Mesenchymal stem cell (in vitro differentiated cells and primary cell): ENCODE measurements at regions not wholly inside any gene's neighbourhood (a gene's known extent, or its start where the extent isn't known, plus 50 kb on each side); places are given as distances from the start of the nearest gene placed in this dataset.

Experiments used
- DNase-seq: peaks from one replicate; pipeline ENCODE4 v3.0.0-alpha.2; 2013
- H2AFZ ChIP-seq: one replicate; pipeline ENCODE4 v1.6.1; 2013; ENCODE audit warnings: low read depth, mild to moderate bottlenecking, control low read depth, inconsistent platforms, low read length, moderate library complexity
- H2AK5ac ChIP-seq: 2 replicates; pipeline ENCODE4 v1.6.1; 2013; ENCODE audit warnings: low read length, moderate library complexity, mild to moderate bottlenecking, inconsistent platforms; ENCODE audit not compliant: severe bottlenecking
- H2BK120ac ChIP-seq: one replicate; pipeline ENCODE4 v1.6.1; 2013; ENCODE audit warnings: low read depth, mild to moderate bottlenecking, inconsistent platforms, low read length, moderate library complexity
- H2BK12ac ChIP-seq, 2 experiments: one replicate each; pipeline ENCODE4 v1.6.1; 2013; ENCODE audit warnings: inconsistent platforms in 2 of 2, low read length in 2 of 2, mild to moderate bottlenecking in 2 of 2, moderate library complexity in 2 of 2, control low read depth in 1 of 2
- H2BK15ac ChIP-seq: one replicate; pipeline ENCODE4 v1.6.1; 2013; ENCODE audit warnings: mild to moderate bottlenecking, low read depth, inconsistent platforms; ENCODE audit not compliant: poor library complexity, severe bottlenecking
- H2BK5ac ChIP-seq: 2 replicates; pipeline ENCODE4 v1.6.1; 2013; ENCODE audit warnings: low read depth, mild to moderate bottlenecking, low read length, control low read depth, inconsistent platforms; ENCODE audit not compliant: poor library complexity, severe bottlenecking
- H3K14ac ChIP-seq, 2 experiments: one replicate each; pipeline ENCODE4 v1.6.1; 2013; ENCODE audit warnings: inconsistent platforms in 2 of 2, low read length in 2 of 2, control low read depth in 1 of 2, mild to moderate bottlenecking in 1 of 2, moderate library complexity in 1 of 2
- H3K18ac ChIP-seq, 2 experiments: one replicate each; pipeline ENCODE4 v1.6.1; 2013; ENCODE audit warnings: inconsistent platforms in 2 of 2, low read length in 2 of 2, control low read depth in 1 of 2, low read depth in 1 of 2, mild to moderate bottlenecking in 1 of 2
- H3K23ac ChIP-seq, 2 experiments: one replicate each; pipeline ENCODE4 v1.6.1; 2013; ENCODE audit warnings: inconsistent platforms in 2 of 2, low read length in 2 of 2, mild to moderate bottlenecking in 2 of 2, moderate library complexity in 2 of 2, control low read depth in 1 of 2
- H3K27ac ChIP-seq: 2 replicates; pipeline ENCODE4 v1.5.1; 2013; ENCODE audit warnings: mild to moderate bottlenecking, moderate library complexity, low read length, control low read depth, inconsistent platforms; ENCODE audit not compliant: poor library complexity, severe bottlenecking
- H3K27me3 ChIP-seq, 2 experiments: 2 replicates each; pipeline versions ENCODE4 v1.6.1 to v1.7.0; 2013; ENCODE audit warnings: low read length in 2 of 2, mild to moderate bottlenecking in 2 of 2, moderate library complexity in 2 of 2, control low read depth in 1 of 2, inconsistent platforms in 1 of 2; ENCODE audit not compliant: control insufficient read depth in 1 of 2, insufficient read depth in 1 of 2
- H3K36me3 ChIP-seq, 2 experiments: 2 replicates each; pipeline versions ENCODE4 v1.6.1 to v1.7.0; 2013; ENCODE audit warnings: low read length in 2 of 2, control low read depth in 1 of 2, inconsistent platforms in 1 of 2, low read depth in 1 of 2, mild to moderate bottlenecking in 1 of 2; ENCODE audit not compliant: insufficient read depth in 2 of 2, control insufficient read depth in 1 of 2
- H3K4ac ChIP-seq, 2 experiments: one replicate each; pipeline ENCODE4 v1.6.1; 2013; ENCODE audit warnings: inconsistent platforms in 2 of 2, low read length in 2 of 2, mild to moderate bottlenecking in 2 of 2, moderate library complexity in 2 of 2, control low read depth in 1 of 2, low read depth in 1 of 2
- H3K4me1 ChIP-seq: 2 replicates; pipeline ENCODE4 v1.6.1; 2013; ENCODE audit warnings: low read depth, low read length, control low read depth; ENCODE audit not compliant: control insufficient read depth, insufficient read depth
- H3K4me2 ChIP-seq: 2 replicates; pipeline ENCODE4 v1.6.1; 2013; ENCODE audit warnings: low read length, mild to moderate bottlenecking, inconsistent platforms; ENCODE audit not compliant: poor library complexity, severe bottlenecking
- H3K4me3 ChIP-seq, 2 experiments: 2 replicates each; pipeline versions ENCODE4 v1.5.1 to v1.7.0; 2013; ENCODE audit warnings: low read length in 2 of 2, mild to moderate bottlenecking in 2 of 2, control low read depth in 1 of 2, low read depth in 1 of 2; ENCODE audit not compliant: insufficient read depth in 1 of 2
- H3K79me1 ChIP-seq: replicated peaks from 2 replicates; pipeline ENCODE4 v1.6.1; 2013; ENCODE audit warnings: mild to moderate bottlenecking, control low read depth, low read length, inconsistent platforms; ENCODE audit not compliant: poor library complexity, severe bottlenecking
- H3K9ac ChIP-seq: 2 replicates; pipeline ENCODE4 v1.7.0; 2013; ENCODE audit warnings: mild to moderate bottlenecking, low read length, moderate library complexity
- H3K9me3 ChIP-seq: 2 replicates; pipeline ENCODE4 v1.7.0; 2013; ENCODE audit warnings: mild to moderate bottlenecking, low read length; ENCODE audit not compliant: control insufficient read depth
- H4K8ac ChIP-seq: one replicate; pipeline ENCODE4 v1.6.1; 2013; ENCODE audit warnings: inconsistent platforms, mild to moderate bottlenecking, low read length, moderate library complexity
- H4K91ac ChIP-seq: one replicate; pipeline ENCODE4 v1.6.1; 2013; ENCODE audit warnings: mild to moderate bottlenecking, low read length, inconsistent platforms
- WGBS: methylation state at CpG from one replicate; pipeline ENCODE4 v1.1.7; 2013; ENCODE audit warnings: mixed read lengths; 5-methylcytosine and 5-hydroxymethylcytosine counted together

DNA sequence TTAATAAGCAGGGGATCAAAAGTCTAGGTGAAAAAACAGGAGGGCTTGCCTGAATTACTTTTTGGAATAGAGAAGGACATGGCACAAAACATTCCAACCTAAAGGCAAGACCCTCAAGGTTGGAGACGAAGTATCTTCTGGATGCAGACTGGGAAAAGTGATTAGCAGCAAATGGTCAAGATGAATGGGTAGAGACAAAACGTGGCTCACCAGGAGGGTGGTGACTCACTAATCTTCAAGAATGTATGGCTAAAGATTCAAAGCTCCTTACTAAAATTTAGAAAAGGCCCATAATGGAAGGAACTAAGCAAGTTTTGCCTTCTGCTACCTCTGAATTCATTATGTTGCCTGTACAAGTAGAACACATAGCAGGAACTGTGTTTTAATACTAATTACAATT, 469.5 kb upstream of the RBFOX1 start:
- H3K27me3 ChIP-seq: no peaks in the 10 kb centered on the region
- H2BK12ac ChIP-seq: no peak overlapping the region
- no peak overlapping the region for H4K8ac ChIP-seq
- no peak overlapping the region for H3K4ac ChIP-seq
- no peak overlapping the region for H3K23ac ChIP-seq
- no peak overlapping the region for H3K4me3 ChIP-seq
- no peak overlapping the region for H2BK5ac ChIP-seq
- DNase-seq: no peak
- H2BK120ac ChIP-seq: no peak overlapping the region
- no peak overlapping the region for H3K4me2 ChIP-seq
- no peak overlapping the region for H3K9ac ChIP-seq
- no peak overlapping the region for H2AK5ac ChIP-seq
- H3K36me3 ChIP-seq: no peaks in the 10 kb centered on the region
- no peak overlapping the region for H3K14ac ChIP-seq
- no peaks in the 10 kb centered on the region for H3K79me1 ChIP-seq
- H2BK15ac ChIP-seq: no peak overlapping the region
- peaks cover 12% of the 10 kb centered on the region for H3K9me3 ChIP-seq
- 0% methylated on average over 1 of the region's 2 CpGs for WGBS
- no peak overlapping the region for H3K27ac ChIP-seq
- H2AFZ ChIP-seq: no peak overlapping the region
- no peak overlapping the region for H4K91ac ChIP-seq
- H3K4me1 ChIP-seq: no peaks in the 10 kb centered on the region
- no peak overlapping the region for H3K18ac ChIP-seq

DNA sequence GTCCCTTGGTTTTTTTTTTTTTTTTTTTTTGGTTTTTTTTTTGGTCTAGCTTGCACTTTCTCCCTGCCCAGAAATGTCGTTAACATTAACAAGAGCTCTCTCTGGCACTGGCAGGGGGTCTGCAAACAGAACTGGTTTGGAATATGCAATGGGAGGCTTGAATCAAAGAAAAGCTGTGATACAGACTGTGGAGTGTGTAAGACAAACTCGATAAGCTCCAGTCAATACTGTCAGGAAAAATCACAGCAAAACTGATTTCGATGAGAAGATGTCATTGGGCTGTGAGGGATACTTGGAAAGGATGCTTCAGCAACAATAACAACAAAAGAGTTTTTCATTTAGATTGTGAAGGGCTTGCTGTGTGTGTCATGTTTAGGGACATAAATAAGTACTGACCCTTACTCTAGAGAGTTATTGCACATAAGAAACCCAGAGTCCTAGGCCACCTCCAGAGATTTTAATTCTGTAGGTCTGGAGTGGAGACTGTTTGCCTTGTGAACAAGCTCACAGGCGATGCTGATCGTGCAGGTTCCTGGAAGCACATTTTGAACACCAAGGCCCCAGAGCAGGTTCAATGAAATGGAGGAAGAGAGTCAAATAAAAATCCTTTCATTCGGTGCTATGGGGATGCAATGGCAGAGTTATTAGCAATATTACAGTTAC, 470.7 kb upstream of the RBFOX1 start:
- Histone ChIP-seq H3K27ac (no peak overlapping the region), H3K27me3 (no peaks in the 10 kb centered on the region), H3K79me1 (no peaks in the 10 kb centered on the region), H2BK12ac (no peak overlapping the region), H3K4ac (no peak overlapping the region), H2BK15ac (no peak overlapping the region), H2AFZ (no peak overlapping the region), H4K91ac (no peak overlapping the region), H3K4me3 (no peak overlapping the region), H3K4me2 (no peak overlapping the region), H3K9ac (no peak overlapping the region), H2BK120ac (no peak overlapping the region), H4K8ac (no peak overlapping the region), H3K9me3 (peaks cover 12% of the 10 kb centered on the region), H3K36me3 (no peaks in the 10 kb centered on the region), H3K23ac (no peak overlapping the region), H3K18ac (no peak overlapping the region), H2BK5ac (no peak overlapping the region), H3K4me1 (no peaks in the 10 kb centered on the region), H3K14ac (no peak overlapping the region), H2AK5ac (no peak overlapping the region)
- DNase-seq: no peak
- WGBS: 53% methylated on average over 6 of the region's 6 CpGs

DNA sequence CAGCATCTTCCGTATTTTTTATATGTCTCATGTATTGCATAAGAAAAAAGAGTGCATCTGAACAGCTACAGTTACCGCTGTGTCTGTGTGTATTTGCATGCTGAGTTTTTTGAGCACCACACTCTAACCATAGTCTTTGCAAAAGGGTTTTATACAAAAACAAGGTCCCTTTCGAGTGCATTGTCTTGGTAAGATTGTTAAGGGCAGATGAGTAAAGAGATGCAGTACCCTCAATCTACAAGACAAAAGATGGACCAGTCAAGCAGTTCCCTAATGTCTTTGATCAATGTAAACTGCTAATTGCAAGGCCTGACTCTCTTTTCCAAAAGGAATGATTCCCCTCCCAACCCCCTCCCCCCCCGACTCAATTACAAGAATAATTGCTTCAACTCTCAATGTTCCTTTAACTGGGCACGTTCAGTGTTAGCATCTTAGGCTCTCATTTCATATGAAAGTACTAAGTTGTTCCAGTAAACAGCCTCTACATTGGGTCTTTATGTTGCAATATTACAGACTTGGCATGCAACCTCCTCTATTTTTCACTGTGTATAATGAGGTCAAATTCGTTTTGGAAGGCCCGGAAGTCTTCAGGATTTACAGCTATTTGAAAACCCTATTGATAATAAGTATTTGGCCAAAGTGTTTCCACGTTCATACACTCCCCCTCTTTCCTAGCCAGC, 471.4 kb upstream of the RBFOX1 start:
- peaks cover 12% of the 10 kb centered on the region for H3K9me3 ChIP-seq
- H3K27me3 ChIP-seq: no peaks in the 10 kb centered on the region
- no peak overlapping the region for H2BK12ac ChIP-seq
- WGBS: 24% methylated on average over 3 of the region's 8 CpGs
- H4K91ac ChIP-seq: no peak overlapping the region
- H3K18ac ChIP-seq: no peak overlapping the region
- H2BK120ac ChIP-seq: no peak overlapping the region
- no peak overlapping the region for H3K14ac ChIP-seq
- H2AFZ ChIP-seq: no peak overlapping the region
- no peak overlapping the region for H3K23ac ChIP-seq
- DNase-seq: no peak
- no peak overlapping the region for H3K4me3 ChIP-seq
- no peaks in the 10 kb centered on the region for H3K36me3 ChIP-seq
- H3K4me1 ChIP-seq: no peaks in the 10 kb centered on the region
- no peak overlapping the region for H3K4ac ChIP-seq
- no peak overlapping the region for H4K8ac ChIP-seq
- H3K4me2 ChIP-seq: no peak overlapping the region
- H3K79me1 ChIP-seq: no peaks in the 10 kb centered on the region
- H3K27ac ChIP-seq: no peak overlapping the region
- H2BK15ac ChIP-seq: no peak overlapping the region
- no peak overlapping the region for H2BK5ac ChIP-seq
- no peak overlapping the region for H3K9ac ChIP-seq
- H2AK5ac ChIP-seq: no peak overlapping the region

DNA sequence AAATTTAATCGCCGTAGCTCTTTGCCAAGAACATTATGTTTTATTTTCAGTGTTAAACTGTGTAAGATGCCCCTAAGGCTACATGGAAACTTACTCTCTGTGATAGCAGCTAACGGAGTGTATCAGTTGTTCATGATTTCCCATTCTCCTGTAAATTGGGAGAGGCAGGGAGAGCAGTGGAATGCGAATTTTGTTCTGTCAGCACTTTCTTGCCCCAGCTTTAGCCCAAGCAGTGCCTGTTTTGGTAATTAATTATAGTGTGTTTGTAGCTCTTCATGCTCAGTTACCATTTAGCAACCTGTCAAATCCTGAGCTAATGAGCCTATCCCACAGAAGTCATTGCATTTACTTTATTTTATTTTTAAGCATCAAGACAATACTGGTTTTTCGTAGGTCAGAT, 475.1 kb upstream of the RBFOX1 start:
- WGBS: 43% methylated on average over 5 of the region's 5 CpGs
- Histone ChIP-seq H2BK15ac (no peak overlapping the region), H3K4ac (no peak overlapping the region), H2BK12ac (no peak overlapping the region), H3K36me3 (no peaks in the 10 kb centered on the region), H4K91ac (no peak overlapping the region), H3K9ac (no peak overlapping the region), H3K4me2 (no peak overlapping the region), H3K79me1 (no peaks in the 10 kb centered on the region), H3K14ac (no peak overlapping the region), H3K27ac (no peak overlapping the region), H4K8ac (no peak overlapping the region), H2AFZ (no peak overlapping the region), H3K23ac (no peak overlapping the region), H2AK5ac (no peak overlapping the region), H2BK5ac (no peak overlapping the region), H3K18ac (no peak overlapping the region), H2BK120ac (no peak overlapping the region), H3K4me3 (no peak overlapping the region), H3K27me3 (no peaks in the 10 kb centered on the region), H3K9me3 (peaks cover 12% of the 10 kb centered on the region), H3K4me1 (no peaks in the 10 kb centered on the region)
- DNase-seq: no peak
